GM12878 (cell line): ENCODE measurements at regions not wholly inside any gene's neighbourhood (a gene's known extent, or its start where the extent isn't known, plus 50 kb on each side); places are given as distances from the start of the nearest gene placed in this dataset.

Experiments
- ATAC-seq: fragments of 200-7000 bp; cut with Tn5 transposase; 3 replicates; pipeline ENCODE4 v1.9.1; 2020; ENCODE audit warnings: mild to moderate bottlenecking, moderate library complexity
- BruUV-seq: library from RNA; stranded (reverse); fragments of 400-500 nt; replicated peaks from 2 replicates; lab custom pipeline; 2021; lab: Mats Ljungman, UMichigan
- CTCF ChIA-PET: fragments of 300-600 bp; sonication (Branson Sonifier 250); formaldehyde crosslinking; extraction: SDS; loops from one replicate; lab custom pipeline; 2021; ENCODE audit warnings: inconsistent platforms; lab: Yijun Ruan, JAX
- POLR2A ChIA-PET: fragments of 350-600 bp; formaldehyde crosslinking; extraction: SDS; loops from one replicate; lab custom pipeline; 2021; ENCODE audit warnings: inconsistent platforms; lab: Charles Lee
- RAD21 ChIA-PET: fragments of 300-600 bp; sonication (Branson Sonifier 250); formaldehyde crosslinking; loops from one replicate; lab custom pipeline; 2023; ENCODE audit warnings: antibody characterized with exemption; ENCODE audit not compliant: unreplicated experiment; lab: Charles Lee
- SMC1A ChIA-PET: fragments of 300-600 bp; sonication (Branson Sonifier 250); formaldehyde crosslinking; loops from one replicate; lab custom pipeline; 2023; ENCODE audit not compliant: unreplicated experiment, uncharacterized antibody; lab: Charles Lee
- DNase-seq: peaks from one replicate; pipeline ENCODE4 v3.0.0-alpha.2; 2011; ENCODE audit warnings: low read depth, low spot score
- FAIRE-seq: peaks from 3 replicates; lab custom pipeline; 2011; peaks lifted over from hg19 to GRCh38; lab: Jason Lieb, UNC
- H2AFZ ChIP-seq: 2 replicates; pipeline ENCODE4 v1.6.0; 2011; ENCODE audit warnings: low read depth, low read length, control low read depth; ENCODE audit not compliant: control insufficient read depth
- H3K27ac ChIP-seq: 2 replicates; pipeline ENCODE4 v1.5.1; 2011; ENCODE audit warnings: control low read depth; ENCODE audit not compliant: control insufficient read depth, insufficient read depth
- H3K27me3 ChIP-seq, 2 experiments: replicated peaks in 1 of 2; 2 replicates each; pipeline versions ENCODE4 v1.6.0 to v1.6.1; 2011; ENCODE audit warnings: low read length in 1 of 2; ENCODE audit not compliant: control insufficient read depth in 2 of 2, insufficient read depth in 2 of 2
- H3K36me3 ChIP-seq, 2 experiments: 2 replicates each; pipeline ENCODE4 v1.5.1; 2011; ENCODE audit warnings: low read length in 1 of 2; ENCODE audit not compliant: control insufficient read depth in 2 of 2, insufficient read depth in 2 of 2
- H3K4me1 ChIP-seq: 2 replicates; pipeline ENCODE4 v1.6.1; 2011; ENCODE audit warnings: mild to moderate bottlenecking, low read length, moderate library complexity, mixed read lengths; ENCODE audit not compliant: control insufficient read depth, insufficient read depth
- H3K4me2 ChIP-seq: 2 replicates; pipeline ENCODE4 v1.6.0; 2011; ENCODE audit warnings: control low read depth; ENCODE audit not compliant: control insufficient read depth, insufficient read depth
- H3K4me3 ChIP-seq: fragments of 200-600 bp; sonication (generic); 2 replicates; pipeline ENCODE4 v1.5.1; 2016
- H3K79me2 ChIP-seq: 2 replicates; pipeline ENCODE4 v1.6.0; 2011; ENCODE audit warnings: low read length; ENCODE audit not compliant: control insufficient read depth, insufficient read depth
- H3K9ac ChIP-seq: 2 replicates; pipeline ENCODE4 v1.8.0; 2011; ENCODE audit warnings: low read length, control low read depth, mixed read lengths; ENCODE audit not compliant: control insufficient read depth, insufficient read depth
- H3K9me3 ChIP-seq: replicated peaks from 3 replicates; pipeline ENCODE4 v1.5.1; 2011; ENCODE audit warnings: mild to moderate bottlenecking, low read length; ENCODE audit not compliant: control insufficient read depth, insufficient read depth
- H4K20me1 ChIP-seq: 2 replicates; pipeline ENCODE4 v1.6.0; 2011; ENCODE audit not compliant: control insufficient read depth, insufficient read depth
- CBX3 ChIP-seq: fragments of 200-600 bp; sonication (generic); IDR thresholded peaks from 2 replicates; pipeline ENCODE4 v1.6.1; 2016; ENCODE audit warnings: low read depth, borderline replicate concordance
- ETV6 ChIP-seq, 2 experiments: fragments of 450-650 bp in 1 of 2; IDR thresholded peaks in 1 of 2; conservative IDR thresholded peaks in 1 of 2; 2 replicates each; pipeline ENCODE4 v1.6.1; 2014; ENCODE audit warnings: antibody characterized with exemption in 1 of 2, borderline replicate concordance in 1 of 2, low read depth in 1 of 2, mild to moderate bottlenecking in 1 of 2, moderate library complexity in 1 of 2
- IRF3 ChIP-seq: fragments of 450-650 bp; IDR thresholded peaks from 2 replicates; pipeline ENCODE4 v1.6.1; 2014; ENCODE audit warnings: mild to moderate bottlenecking
- KDM1A ChIP-seq: fragments of 200-600 bp; sonication (generic); IDR thresholded peaks from 2 replicates; pipeline ENCODE4 v1.6.1; 2016; ENCODE audit warnings: borderline replicate concordance
- NFXL1 ChIP-seq: fragments of 450-650 bp; IDR thresholded peaks from 2 replicates; pipeline ENCODE4 v1.6.1; 2017; ENCODE audit warnings: antibody characterized with exemption, mild to moderate bottlenecking, borderline replicate concordance
- NR2F1 ChIP-seq: fragments of 450-650 bp; conservative IDR thresholded peaks from 2 replicates; pipeline ENCODE4 v1.6.1; 2017; ENCODE audit warnings: mild to moderate bottlenecking
- SMARCA5 ChIP-seq: fragments of 450-650 bp; IDR thresholded peaks from 2 replicates; pipeline ENCODE4 v1.6.1; 2017; ENCODE audit warnings: mild to moderate bottlenecking
- SREBF1 ChIP-seq: IDR thresholded peaks from 2 replicates; pipeline ENCODE4 v1.6.1; 2012; ENCODE audit warnings: mild to moderate bottlenecking, low read length
- STAT1 ChIP-seq: fragments of 450-650 bp; conservative IDR thresholded peaks from 2 replicates; pipeline ENCODE4 v1.6.1; 2014; ENCODE audit warnings: antibody characterized with exemption, mild to moderate bottlenecking
- STAT3 ChIP-seq: IDR thresholded peaks from 2 replicates; pipeline ENCODE4 v1.6.1; 2011; ENCODE audit warnings: low read depth, low read length, improper control_type of control experiment
- SUZ12 ChIP-seq: fragments of 200-600 bp; sonication (generic); IDR thresholded peaks from one replicate; pipeline ENCODE4 v1.6.1; 2018; ENCODE audit warnings: antibody characterized with exemption, mild to moderate bottlenecking; ENCODE audit not compliant: unreplicated experiment
- USF2 ChIP-seq: IDR thresholded peaks from 2 replicates; pipeline ENCODE4 v1.6.1; 2011; ENCODE audit warnings: low read depth, low read length, improper control_type of control experiment, borderline replicate concordance
- ZNF384 ChIP-seq: IDR thresholded peaks from 2 replicates; pipeline ENCODE4 v1.6.1; 2012; ENCODE audit warnings: low read depth, mild to moderate bottlenecking, low read length, improper control_type of control experiment, borderline replicate concordance
- WGBS: methylation state at CpG from one replicate; pipeline ENCODE4 v1.1.6; 2016; ENCODE audit warnings: low lambda C conversion rate; ENCODE audit not compliant: insufficient replicate concordance, insufficient coverage; ENCODE audit errors: missing lambda C conversion rate; 5-methylcytosine and 5-hydroxymethylcytosine counted together
- in situ Hi-C: fragments of 300-500 bp; cut with MboI; formaldehyde crosslinking; loops from 9 replicates; pipeline ENCODE4 v1.14.3; 2018; ENCODE audit warnings: mixed read lengths
- intact Hi-C: fragments of 100-400 bp; cut with micrococcal nuclease; formaldehyde crosslinking; loops from one replicate; pipeline ENCODE4 v1.14.2; 2022; ENCODE audit not compliant: unreplicated experiment
- TF ChIP-seq, protein P1 (sequence below): fragments of 450-650 bp; formaldehyde crosslinking; IDR thresholded peaks from 2 replicates; pipeline ENCODE4 v1.4.0; 2022; ENCODE audit warnings: mild to moderate bottlenecking, moderate library complexity

GRCh38 chr14:61152851-61153364, 128.2 kb downstream of the TMEM30B start:
- Histone ChIP-seq H3K4me1 (no peaks in the 10 kb centered on the region), H3K36me3 (no peaks in the 10 kb centered on the region), H2AFZ (no peak overlapping the region), H3K9me3 (no peaks in the 10 kb centered on the region), H3K4me3 (no peak overlapping the region), H4K20me1 (no peaks in the 10 kb centered on the region), H3K4me2 (no peak overlapping the region), H3K79me2 (no peaks in the 10 kb centered on the region), H3K9ac (no peak overlapping the region), H3K27ac (no peak overlapping the region), H3K27me3 (no peaks in the 10 kb centered on the region)
- SMC1A ChIA-PET = no interaction called here
- BruUV-seq = no TSS peak
- DNase-seq (no peak), FAIRE-seq (no peak), ATAC-seq (no peak)
- no peak for TF ChIP-seq STAT3
- TF ChIP-seq SMARCA5 = no peak
- TF ChIP-seq IRF3 = no peak
- TF ChIP-seq NFXL1 = no peak
- no peak for TF ChIP-seq STAT1
- TF ChIP-seq USF2 = no peak
- no peak for TF ChIP-seq ZNF384
- TF ChIP-seq CBX3 = no peak
- TF ChIP-seq SUZ12 = no peak
- no peak for TF ChIP-seq NR2F1
- TF ChIP-seq SREBF1 = no peak
- TF ChIP-seq ETV6 (conservative IDR thresholded peaks at IDR 0.05 in 1 of 2, IDR thresholded peaks at IDR 0.05 in 1 of 2; ENCODE audit: borderline replicate concordance in 1 of 2, low read depth in 1 of 2) = no peak
- TF ChIP-seq, protein P1, sequence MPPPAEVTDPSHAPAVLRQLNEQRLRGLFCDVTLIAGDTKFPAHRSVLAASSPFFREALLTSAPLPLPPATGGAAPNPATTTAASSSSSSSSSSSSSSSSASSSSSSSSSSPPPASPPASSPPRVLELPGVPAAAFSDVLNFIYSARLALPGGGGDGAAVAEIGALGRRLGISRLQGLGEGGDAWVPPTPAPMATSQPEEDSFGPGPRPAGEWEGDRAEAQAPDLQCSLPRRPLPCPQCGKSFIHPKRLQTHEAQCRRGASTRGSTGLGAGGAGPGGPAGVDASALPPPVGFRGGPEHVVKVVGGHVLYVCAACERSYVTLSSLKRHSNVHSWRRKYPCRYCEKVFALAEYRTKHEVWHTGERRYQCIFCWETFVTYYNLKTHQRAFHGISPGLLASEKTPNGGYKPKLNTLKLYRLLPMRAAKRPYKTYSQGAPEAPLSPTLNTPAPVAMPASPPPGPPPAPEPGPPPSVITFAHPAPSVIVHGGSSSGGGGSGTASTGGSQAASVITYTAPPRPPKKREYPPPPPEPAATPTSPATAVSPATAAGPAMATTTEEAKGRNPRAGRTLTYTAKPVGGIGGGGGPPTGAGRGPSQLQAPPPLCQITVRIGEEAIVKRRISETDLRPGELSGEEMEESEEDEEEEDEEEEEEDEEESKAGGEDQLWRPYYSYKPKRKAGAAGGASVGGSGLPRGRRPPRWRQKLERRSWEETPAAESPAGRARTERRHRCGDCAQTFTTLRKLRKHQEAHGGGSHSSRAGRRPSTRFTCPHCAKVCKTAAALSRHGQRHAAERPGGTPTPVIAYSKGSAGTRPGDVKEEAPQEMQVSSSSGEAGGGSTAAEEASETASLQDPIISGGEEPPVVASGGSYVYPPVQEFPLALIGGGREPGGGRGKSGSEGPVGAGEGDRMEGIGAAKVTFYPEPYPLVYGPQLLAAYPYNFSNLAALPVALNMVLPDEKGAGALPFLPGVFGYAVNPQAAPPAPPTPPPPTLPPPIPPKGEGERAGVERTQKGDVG = no peak
- no peak for TF ChIP-seq KDM1A
- CTCF ChIA-PET = no interaction called here
- RAD21 ChIA-PET = no interaction called here
- POLR2A ChIA-PET = no interaction called here
- in situ Hi-C loops (no loop called here), intact Hi-C loops (no loop called here)
- WGBS = 80% methylated on average over 3 of the region's 3 CpGs
